ENCODE measurements at regions not wholly inside any gene's neighbourhood (a gene's known extent, or its start where the extent isn't known, plus 50 kb on each side); places are given as distances from the start of the nearest gene placed in this dataset.

DNA sequence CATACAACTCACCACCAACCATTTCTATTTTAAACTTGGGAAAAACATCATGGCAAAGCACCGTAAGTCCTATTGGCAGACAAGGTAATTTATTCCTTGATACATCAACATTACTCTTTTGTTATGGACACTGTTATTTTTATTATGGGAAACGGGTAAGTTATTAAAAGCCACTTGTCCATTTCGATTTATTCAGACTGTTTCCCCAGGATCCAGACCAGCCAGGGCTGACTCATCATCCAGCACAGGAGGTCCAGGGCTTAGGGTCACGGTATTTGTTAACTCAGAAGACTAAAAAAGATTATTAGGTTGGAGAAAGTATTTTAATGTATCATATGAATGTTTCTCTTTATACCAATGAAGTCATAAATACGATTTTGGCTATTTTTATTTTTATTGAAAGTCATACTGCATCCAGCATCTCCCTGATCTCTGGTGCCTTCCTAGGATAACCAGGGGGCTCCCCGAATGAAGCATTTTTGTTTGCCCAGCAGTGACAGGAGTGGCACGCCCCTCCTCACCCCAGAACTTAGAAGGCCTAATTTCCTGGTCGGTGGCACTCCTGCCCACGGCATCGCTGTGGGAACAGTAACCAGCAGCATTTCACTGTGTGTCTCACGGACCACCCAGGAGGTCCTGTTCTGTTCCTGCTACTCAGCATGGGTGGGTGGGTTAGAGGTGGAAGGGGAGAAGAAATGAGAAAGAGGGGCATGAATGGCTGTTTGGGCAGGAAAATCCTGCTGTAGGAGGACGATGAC, 446.1 kb downstream of the EIPR1 start:
- TF ChIP-seq CTCF (IDR thresholded peaks at IDR 0.05; ENCODE audit: low read depth, low read length) (no peak), EZH2phosphoT487 (IDR thresholded peaks at IDR 0.05; ENCODE audit: low read depth) (no peak)
